Left cardiac atrium (tissue), 4 donors: ENCODE measurements at regions not wholly inside any gene's neighbourhood (a gene's known extent, or its start where the extent isn't known, plus 50 kb on each side); places are given as distances from the start of the nearest gene placed in this dataset.

ENCODE experiments used
- ATAC-seq, 2 donors: fragments of 200-7000 bp; cut with Tn5 transposase; one replicate each; pipeline ENCODE4 v1.9.1; 2020; ENCODE audit warnings: mild to moderate bottlenecking in 2 of 2, moderate library complexity in 2 of 2
- DNase-seq: peaks from one replicate; pipeline ENCODE4 v3.0.0-alpha.2; 2020
- intact Hi-C, 2 donors: fragments of 100-400 bp; cut with DNase I; formaldehyde crosslinking; loops; one replicate each; pipeline versions ENCODE4 v1.14.1 to v1.15.1; 2022 to 2023
- donor health status: DM: no; HTN: yes; CAD: no.
- donor health status: DM: no; HTN: yes; CAD: no; lungs with severe emphysema.
- donor health status: DM: yes; HTN: yes; CAD: no.
- donor health status: Dilated cardiomyopathy.

GRCh38 chr13:90951663-90952062, 395.8 kb upstream of the MIR17HG start:
- DNase-seq = no peak
- intact Hi-C loops = no loop called here
- no peak for ATAC-seq

DNA sequence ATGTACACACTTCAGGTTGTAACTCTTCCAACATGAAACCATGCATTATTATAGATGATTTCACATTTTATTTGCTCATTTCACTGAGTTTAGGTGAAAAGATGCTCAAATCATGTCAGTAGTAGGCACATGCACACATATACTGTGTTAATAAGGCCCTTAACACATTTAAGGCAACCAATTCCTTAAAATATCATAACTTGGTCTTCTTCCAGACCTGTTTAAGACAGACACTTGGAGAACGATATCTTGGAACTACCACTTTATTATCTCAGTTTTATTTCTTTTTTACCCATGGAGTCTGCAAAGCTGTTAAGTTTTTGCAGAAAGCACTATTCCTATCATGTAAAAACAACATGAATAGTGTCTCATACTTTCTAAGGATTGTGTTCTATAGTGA, 395.2 kb upstream of the MIR17HG start:
- intact Hi-C loops = no loop called here
- ATAC-seq = no peak
- no peak for DNase-seq

DNA sequence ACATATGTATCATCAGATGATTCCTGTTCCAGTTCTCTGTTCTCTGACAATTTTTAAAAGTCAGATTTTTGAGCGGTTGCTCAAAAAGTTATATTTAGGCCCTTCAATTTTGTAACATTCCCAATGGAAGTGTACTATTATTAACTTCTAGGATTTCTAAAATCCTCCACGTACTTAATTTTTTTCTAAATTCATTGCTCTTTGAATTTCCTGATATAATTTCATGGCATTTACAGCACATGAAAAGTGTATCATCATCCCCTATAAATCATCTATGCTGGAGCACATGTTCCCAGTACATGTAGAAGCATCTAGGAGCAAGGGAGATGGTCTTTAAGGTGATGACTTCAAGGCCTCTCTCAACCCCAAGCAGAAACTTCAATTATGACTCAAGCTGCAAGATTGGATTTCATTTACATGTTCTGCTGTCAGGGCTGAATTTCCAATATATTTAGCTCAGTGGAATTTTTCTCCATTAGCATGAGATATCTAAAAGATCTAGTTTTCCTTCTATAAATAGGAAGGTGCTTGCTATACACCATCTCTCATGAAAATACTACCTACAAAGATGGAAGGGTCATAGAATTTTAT, 392.8 kb upstream of the MIR17HG start:
- no peak for ATAC-seq
- intact Hi-C loops = no loop called here

DNA sequence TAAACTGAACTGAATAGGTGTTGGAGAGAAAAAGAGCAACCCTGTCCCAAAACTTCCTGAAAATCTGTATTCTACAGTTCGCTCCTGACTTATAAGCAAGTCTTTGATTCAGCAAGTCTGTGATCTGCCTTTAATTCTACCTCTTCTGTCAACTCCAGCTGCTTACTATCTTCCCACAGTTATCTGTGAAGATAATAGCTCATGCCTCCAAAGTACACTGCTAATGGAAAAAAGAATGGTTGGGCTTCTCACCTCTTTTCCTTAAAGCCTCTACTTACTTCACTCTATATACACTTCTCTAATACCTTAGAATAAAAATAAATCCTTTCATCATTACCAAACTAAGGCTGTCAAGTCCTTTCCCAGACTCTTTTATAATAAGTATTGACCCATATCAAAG, 391.5 kb upstream of the MIR17HG start:
- ATAC-seq (no peak), DNase-seq (no peak)
- intact Hi-C loops = no loop called here

More for the DNA sequence above, 392.8 kb upstream of the MIR17HG start:
- no peak for DNase-seq

DNA sequence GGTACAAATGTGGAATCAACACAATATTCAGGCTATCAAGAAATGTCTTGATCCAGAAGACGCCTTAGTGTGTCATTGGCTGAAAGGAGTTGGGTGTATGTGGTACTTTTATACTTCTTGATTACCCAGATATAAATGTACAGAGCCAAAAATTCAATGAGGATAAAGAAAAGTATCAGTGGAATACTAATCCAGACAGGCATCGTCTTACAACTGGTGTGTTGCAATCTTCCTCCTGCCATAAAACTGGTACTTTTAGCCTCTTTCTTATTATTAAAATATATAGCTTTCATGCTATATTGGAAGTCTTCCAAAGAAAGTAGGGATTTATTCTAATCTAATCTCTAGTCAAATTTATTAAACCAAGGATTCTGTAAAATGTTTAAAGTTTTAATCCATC, 388.6 kb upstream of the MIR17HG start:
- no peak for DNase-seq
- no peak for ATAC-seq
- intact Hi-C loops = no loop called here

GRCh38 chr13:90968166-90968904, 379.2 kb upstream of the MIR17HG start:
- intact Hi-C loops = no loop called here
- ATAC-seq (peak in 1 of 2 donors; percentile 42), DNase-seq (no peak)

GRCh38 chr13:90974249-90974975, 373.1 kb upstream of the MIR17HG start:
- intact Hi-C loops = no loop called here
- ATAC-seq = no peak
- DNase-seq = no peak

GRCh38 chr13:90979059-90979458, 368.4 kb upstream of the MIR17HG start:
- ATAC-seq = no peak
- intact Hi-C loops = no loop called here
- DNase-seq = no peak

DNA sequence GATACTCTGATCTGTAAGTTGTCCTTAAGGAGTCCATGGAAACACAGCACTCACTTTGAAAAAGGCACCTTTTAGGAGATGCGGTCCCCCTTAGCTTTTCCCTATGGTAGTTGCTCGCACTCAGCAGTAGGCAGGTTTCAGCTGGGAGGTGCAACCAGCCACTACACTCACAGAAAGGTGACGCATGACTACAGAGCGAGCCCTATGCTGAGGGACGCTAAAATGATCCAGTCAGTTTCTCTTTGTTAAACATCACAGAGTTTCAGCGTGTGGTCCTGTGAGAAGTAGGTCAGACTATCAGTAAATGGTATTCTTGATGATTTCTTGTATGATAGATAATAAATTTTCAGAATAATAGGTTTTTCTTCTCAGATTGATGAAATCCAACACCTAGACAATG, 362.7 kb upstream of the MIR17HG start:
- intact Hi-C loops = no loop called here

DNA sequence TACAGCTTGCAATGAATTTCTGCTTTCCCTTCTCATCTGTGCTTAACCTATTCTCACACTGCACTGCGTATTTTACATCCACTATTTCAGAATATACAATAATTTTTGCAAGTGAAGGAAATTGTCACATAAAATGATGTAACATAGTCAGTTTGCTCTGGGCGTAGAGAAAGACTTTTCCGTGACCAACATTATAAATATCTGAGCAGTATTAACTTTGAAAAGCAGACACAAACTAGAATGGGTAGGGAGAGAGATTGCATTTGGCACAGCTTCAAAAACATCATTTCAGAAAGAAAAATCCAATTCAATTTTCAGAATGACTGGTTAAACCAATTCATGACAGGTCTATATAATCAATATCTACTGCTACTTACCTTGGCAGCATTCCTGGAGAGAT, 352.5 kb upstream of the MIR17HG start:
- ATAC-seq (no peak), DNase-seq (no peak)
- intact Hi-C loops = no loop called here

More for the DNA sequence above, 362.7 kb upstream of the MIR17HG start:
- ATAC-seq = no peak
- no peak for DNase-seq

GRCh38 chr13:90995614-90996013, 351.9 kb upstream of the MIR17HG start:
- DNase-seq = no peak

GRCh38 chr13:90997951-90998350, 349.5 kb upstream of the MIR17HG start:
- DNase-seq (no peak), ATAC-seq (no peak)
- intact Hi-C loops = no loop called here

More at GRCh38 chr13:90995614-90996013, 351.9 kb upstream of the MIR17HG start:
- intact Hi-C loops = no loop called here
- ATAC-seq = no peak

- DNase-seq (no peak), ATAC-seq (no peak)
- intact Hi-C loops = no loop called here
Observed at GRCh38 chr13:90999401-90999800, 348.1 kb upstream of the MIR17HG start.

- ATAC-seq (no peak), DNase-seq (no peak)
- intact Hi-C loops = no loop called here
Observed at GRCh38 chr13:91001371-91001770, 346.1 kb upstream of the MIR17HG start.

- intact Hi-C loops = no loop called here
- DNase-seq (no peak), ATAC-seq (no peak)
Observed at GRCh38 chr13:91014696-91015095, 332.8 kb upstream of the MIR17HG start.

GRCh38 chr13:91017031-91017668, 330.3 kb upstream of the MIR17HG start:
- ATAC-seq (peak; percentile 38 to 50), DNase-seq (no peak)
- intact Hi-C loops = no loop called here

GRCh38 chr13:91017669-91018053, 329.8 kb upstream of the MIR17HG start:
- ATAC-seq (no peak), DNase-seq (peak; percentile 18)
- intact Hi-C loops = no loop called here

- no peak for DNase-seq
- no peak for ATAC-seq
- intact Hi-C loops = no loop called here
Observed at GRCh38 chr13:91020461-91021034, 326.9 kb upstream of the MIR17HG start.

DNA sequence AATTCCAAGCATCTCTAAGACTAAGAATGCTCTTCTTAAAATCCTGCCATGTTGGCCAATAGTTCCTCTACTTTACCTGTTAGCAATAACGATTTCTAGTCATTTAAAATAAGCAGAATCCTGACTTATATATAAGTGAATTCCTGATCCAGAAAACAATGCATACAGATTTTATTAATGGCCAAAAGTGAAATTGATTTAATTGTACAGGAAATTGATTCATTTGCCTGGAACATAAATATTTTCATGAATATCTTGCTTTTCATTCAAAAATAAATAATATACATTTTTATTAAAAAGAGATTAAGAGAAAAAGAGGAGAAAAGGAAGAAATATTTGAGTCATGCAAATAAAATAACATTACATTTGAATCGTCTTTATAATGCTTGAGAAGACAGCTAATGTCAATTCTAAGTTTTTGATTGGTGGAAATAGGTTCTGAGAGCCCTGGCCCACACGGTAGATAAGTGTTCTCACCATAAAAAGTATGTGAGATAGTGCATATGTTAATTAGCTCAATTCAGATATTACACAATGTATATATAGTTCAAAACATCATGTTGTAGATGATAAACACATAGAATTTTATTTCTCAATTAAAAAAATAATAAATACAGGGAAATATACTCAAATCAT, 323.2 kb upstream of the MIR17HG start:
- intact Hi-C loops = no loop called here
- no peak for DNase-seq
- ATAC-seq = no peak
